ENCODE measurements at regions not wholly inside any gene's neighbourhood (a gene's known extent, or its start where the extent isn't known, plus 50 kb on each side); places are given as distances from the start of the nearest gene placed in this dataset.
A peak's percentile ranks its signal among the peaks of the same experiment; 100 is the strongest.

DNA sequence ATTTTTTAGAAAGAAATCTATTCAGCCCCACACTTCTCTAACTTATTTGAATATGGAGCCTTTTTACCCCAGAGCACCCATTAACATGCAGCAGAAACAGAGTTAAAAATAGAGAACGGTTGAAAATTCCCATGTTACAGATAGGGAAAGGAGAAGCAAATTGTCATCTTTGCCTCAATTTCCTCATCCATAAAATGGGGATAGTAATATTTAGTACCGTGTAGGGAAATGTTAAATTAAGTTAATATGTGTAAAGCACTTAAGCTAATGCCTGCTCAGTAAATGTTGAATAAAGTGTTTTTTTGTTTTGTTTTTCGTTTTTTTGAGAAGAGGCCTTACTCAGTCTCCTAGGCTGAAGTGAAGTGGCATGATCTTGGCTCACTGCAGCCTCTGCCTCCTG is 50.3 kb downstream of the NAV1 start:
- DNase-seq (ENCODE audit: low read depth, low spot score): no peak

- DNase-seq (ENCODE audit: low read depth, low spot score): no peak
Measured at GRCh38 chr1:201590474-201590873, 51.5 kb downstream of the NAV1 start.

DNA sequence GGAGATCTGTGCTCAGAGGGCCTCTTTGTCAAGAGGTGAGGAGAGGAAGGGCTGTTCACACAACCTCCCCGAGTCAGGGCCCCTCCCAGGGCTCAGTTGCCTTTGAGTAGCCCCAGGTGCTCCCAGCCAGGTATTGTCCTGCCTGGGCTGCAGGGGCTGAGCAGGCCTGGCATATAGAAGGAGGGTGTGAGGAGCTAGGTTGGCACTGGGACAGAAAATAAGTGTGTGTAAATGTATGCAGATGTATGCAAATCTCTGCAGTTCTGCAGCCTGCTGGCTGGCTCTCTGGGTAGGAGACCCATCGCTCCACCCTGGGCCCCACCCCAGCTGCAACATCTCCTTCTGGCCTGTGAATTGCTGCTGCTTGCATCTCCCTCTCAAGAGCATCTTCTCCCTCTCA is 52.4 kb downstream of the NAV1 start:
- no peak for DNase-seq (ENCODE audit: low read depth, low spot score)

GRCh38 chr1:201591981-201592380 is 53.1 kb downstream of the NAV1 start:
- no peak for DNase-seq (ENCODE audit: low read depth, low spot score)

GRCh38 chr1:201593200-201593921 is 54.4 kb downstream of the NAV1 start:
- peak; percentile 30 for DNase-seq (ENCODE audit: low read depth, low spot score)

DNA sequence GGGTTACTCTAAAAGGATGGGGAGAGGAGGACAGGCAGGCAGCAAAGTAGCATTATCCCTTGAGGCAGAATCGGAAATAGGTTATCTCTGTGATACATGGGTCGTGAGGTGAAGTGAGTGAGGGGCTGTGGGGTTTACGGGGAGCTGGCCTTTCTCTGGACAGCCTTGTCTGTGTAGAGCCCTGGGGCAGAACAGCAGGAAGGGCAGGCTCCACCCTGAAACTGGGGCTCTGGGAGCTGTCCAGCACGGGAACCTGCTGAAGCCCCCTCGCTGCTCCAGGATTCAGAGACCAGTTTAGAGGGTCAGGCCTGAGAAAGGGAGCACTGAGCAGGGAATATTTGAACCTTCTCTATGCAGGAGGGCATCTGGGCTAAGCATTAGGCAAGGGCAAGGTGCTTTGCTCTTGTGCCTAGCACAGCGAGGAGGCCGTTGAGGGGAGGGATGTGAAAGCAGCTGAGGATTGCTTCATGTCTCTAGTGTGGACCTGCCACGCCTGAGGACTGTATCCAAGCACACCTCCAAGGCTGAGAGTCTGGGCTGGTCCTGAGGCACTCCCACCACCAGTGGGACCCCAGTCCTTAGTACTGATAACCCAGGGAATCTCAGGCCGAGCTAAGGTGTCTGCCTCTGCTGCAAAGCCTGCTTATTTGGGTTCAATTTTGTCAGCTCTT is 55.8 kb downstream of the NAV1 start:
- no peak for DNase-seq (ENCODE audit: low read depth, low spot score)

DNA sequence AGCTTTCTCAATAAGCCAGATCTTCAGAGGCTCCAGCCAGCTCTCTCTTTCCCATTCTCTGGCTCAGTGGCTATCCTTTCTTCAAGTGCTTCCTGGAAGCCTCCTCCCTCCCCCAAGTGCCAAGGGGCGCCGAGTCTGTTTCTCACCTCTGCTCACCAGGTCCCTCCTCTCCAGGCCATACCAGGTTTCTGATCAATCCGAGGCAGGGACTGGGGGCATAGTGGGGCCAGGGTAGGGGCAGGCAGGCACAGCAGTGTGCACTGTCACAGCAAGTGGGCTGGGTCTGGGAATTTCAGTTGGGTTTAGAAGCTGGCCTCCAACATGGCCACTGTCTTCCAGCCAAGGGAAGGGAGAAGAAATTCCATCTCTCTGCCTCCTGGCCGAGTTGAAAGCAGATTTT is 56.5 kb downstream of the NAV1 start:
- DNase-seq (ENCODE audit: low read depth, low spot score): no peak

DNA sequence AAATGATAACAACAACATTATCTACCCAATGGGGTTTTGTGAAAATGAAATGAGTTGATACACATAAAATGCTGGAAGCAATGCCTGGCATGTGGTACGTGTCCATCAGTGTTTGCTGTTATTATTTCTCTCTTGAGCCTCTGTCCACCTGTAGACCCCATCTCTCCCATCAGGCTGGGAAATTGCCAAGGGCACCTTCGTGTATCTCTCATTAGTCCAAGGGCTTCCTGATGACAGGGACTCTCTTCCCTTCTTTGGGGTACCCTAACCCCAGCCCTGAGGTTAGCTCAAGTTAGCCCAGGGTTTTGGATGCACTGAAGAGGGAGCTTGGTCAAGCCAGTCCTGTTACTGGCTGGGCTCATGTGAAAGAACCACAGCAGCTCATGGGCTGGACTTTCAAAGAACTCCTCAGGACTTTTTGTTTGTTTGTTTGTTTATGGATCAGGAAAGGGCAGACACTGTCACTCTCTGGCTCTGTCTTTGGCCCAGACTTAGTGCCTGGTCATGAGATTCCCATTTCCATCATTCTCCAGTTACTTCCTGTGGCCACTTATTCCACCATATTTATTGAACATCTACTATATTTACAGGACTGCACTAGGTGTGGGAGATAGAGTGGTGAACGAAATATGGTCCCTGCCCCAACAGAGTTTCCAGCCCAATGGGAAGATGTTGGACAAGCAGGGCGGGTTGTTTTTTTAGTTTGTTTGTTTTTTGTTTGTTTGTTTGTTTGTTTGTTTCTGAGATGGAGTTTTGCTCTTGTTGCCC is 57.4 kb downstream of the NAV1 start:
- no peak for DNase-seq (ENCODE audit: low read depth, low spot score)

DNA sequence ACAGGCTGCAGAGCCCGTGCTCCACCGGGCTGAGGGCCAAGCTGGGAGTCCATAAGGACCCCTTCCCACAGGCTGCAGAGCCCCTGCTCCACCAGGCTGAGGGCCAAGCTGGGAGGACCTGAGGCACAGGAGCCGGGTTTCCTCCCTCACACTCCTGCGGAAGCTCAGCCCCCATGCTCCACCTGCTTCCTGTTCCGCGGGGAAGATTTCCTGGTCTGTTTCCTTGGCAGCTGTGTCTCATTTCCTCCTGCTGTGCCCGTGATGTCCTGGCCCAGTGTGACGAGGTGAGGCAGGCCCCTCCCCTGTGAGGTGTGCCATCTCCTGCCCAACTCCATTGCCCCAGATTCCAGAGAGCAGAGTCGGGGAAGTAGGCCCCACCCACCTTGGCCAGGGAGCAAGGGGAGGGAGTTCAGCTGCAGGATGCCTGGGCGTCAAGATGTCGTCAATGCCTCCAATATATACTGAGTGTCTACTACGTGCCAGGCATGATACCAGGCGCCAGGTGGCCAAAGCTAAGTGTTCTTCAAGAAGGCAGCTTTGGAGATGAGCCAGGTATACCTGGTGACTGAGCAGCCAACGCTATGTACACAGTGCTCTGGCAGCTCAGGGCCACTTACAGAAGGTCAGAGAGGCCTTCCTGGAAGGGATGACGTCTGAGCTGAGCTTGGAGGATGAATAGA is 58.8 kb downstream of the NAV1 start:
- DNase-seq (ENCODE audit: low read depth, low spot score): no peak

- no peak for DNase-seq (ENCODE audit: low read depth, low spot score)
Measured at GRCh38 chr1:201598396-201598795, 59.5 kb downstream of the NAV1 start.

DNA sequence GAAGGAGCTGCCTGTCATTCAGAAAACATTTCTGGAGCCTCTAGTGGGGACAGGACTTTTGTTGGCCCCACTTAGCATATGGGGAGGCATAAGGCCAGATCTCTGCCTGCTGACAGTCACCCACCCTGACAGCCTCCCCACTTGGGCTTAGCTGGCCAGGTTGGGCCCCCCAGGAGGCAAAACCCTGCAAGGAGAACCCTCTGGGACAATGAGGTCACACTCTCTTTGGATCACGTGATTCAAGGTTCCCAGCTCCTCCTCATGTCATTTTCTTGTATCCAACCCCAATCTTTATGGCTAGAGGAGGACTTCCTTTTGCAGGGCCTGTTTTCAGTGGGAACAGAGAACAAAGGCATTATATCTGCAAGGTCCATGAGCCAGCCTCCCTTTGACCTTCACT is 60.0 kb downstream of the NAV1 start:
- no peak for DNase-seq (ENCODE audit: low read depth, low spot score)

- DNase-seq (ENCODE audit: low read depth, low spot score): no peak
Measured at GRCh38 chr1:201599548-201599947, 60.6 kb downstream of the NAV1 start.

DNA sequence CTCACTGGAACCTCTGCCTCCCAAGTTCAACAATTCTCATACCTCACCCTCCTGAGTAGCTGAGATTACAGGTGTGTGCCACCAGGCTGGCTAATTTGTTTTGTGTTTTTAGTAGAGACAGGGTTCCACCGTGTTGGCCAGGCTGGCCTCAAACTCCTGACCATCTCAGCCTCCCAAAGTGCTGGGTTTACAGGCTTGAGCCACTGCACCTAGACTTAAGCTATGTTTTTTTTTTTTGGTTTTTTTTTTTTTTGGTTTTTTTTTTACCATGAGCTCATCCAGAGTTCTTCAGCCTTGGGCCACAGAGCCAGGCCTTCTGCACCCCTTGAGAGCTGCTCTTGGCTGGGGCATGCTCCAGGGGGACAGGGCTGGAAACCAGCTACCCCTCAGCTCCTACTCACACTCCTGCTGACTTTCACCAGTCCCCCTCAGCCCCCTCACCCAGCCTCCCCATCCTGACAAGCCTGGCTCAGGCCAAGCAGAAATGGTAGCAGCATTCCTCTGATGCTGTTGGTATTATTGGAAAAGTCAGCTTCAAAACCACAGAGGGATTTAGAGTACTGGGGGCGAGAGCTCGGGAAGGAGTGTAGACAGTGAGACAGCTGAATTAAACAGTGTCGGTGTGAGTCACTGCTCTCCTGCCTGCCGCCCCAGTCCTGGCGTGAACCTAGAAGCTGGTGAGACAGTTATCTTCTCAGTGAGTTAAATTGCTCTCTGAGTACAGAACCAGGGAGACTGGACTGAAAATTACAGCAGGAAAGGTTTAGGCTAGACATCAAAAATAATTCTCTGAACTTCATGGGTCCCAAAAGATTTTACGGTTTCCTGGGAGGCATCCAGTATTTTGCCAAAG is 63.7 kb downstream of the NAV1 start:
- DNase-seq (ENCODE audit: low read depth, low spot score): no peak

DNA sequence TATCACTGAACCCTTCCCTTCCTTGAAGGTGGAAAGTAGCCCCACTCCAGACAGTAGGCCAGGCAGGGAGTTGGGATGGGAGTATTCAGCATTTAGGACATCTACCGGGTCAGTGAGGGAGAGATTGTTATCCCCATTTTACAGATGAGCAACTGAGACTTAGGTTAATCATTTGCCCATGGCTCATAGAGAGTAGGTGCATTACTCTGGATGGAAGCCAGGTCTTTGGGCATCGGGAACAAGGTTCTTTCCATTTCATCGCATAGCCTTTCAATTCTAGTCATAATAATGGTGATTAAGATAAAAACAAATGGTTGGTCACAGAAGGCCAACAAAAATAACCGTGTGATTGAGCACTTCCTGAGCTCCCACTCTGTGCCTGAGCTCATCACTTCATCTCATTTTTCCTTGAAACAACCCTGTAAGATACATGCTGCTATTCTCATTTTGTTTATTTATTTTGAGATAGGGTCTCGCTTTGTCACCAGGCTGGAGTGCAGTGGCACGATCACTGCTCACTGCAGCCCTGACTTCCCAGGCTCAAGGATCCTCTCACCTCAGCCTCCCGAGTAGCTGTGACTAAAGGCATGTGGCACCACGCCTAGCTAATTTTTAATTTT is 64.8 kb downstream of the NAV1 start:
- DNase-seq (ENCODE audit: low read depth, low spot score): no peak

DNA sequence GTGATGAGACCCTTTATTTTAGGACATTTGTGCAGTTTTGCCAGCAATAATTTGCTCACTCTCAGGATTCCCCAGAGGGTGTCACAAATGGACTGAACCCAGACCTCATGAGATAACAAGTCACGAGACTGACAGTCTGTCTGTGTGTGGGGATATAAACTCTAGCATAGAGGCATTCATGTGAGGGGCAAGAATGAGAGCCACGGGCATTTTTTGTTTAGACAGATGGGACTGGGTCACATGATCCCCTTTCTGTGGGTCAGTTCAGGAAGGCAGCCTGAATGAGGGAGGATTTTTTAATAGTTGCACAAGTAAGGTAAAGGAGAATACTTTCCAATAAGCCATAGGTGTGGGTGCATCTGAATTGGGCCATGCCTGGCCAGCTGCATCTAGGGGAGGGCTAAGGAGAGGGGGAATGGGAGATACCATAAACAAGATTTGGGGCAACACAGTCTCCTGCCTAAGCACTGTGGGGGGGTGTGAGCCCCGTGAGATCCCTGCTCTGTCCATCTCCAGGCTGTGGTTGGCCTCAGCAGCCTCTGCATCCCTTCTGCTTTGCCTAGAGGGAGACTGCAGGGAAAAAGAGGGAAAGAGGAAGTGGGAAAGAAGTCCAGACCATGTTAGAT is 66.6 kb downstream of the NAV1 start:
- DNase-seq (ENCODE audit: low read depth, low spot score): no peak

GRCh38 chr1:201606096-201606495 is 67.2 kb downstream of the NAV1 start:
- DNase-seq (ENCODE audit: low read depth, low spot score): no peak

GRCh38 chr1:201606623-201607022 is 67.7 kb downstream of the NAV1 start:
- DNase-seq (ENCODE audit: low read depth, low spot score): no peak

DNA sequence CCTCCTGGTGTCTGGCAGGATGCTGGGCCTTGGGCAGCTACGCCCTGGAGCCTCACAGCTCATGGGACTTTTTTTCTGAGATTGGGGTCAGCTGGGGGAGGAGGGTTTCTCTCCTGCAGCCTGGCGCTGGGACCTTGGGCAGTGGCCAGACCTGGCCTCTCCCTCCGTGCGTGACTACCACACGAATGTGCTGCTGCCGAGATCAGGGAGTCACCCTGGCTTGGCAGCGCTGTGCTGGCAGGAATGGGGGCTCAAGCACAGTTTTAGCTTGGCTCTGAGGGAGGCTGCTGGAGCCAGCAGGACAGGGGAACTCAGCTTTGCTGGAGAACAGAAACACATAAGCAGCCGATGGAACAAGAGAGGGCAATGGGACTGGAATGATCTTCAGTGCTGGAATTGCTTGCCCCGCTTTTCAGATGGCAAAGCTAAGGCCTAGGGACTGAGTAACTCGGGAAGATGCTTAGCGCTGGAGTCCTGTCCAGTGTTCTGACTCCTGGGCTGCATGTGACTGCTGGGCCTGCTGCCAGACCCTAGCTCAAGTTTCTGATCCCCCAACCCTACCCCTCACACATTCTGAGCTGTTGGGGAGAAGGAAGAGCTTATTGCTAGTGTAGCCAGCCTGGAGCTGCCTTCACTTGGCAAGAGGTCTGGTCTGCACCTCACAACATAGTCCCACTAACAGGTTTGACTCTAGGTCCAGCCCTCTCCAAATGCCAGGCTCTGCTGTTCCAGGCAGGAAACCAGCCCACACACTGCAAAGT is 69.9 kb downstream of the NAV1 start:
- DNase-seq (ENCODE audit: low read depth, low spot score): no peak

- no peak for DNase-seq (ENCODE audit: low read depth, low spot score)
Measured at GRCh38 chr1:201609661-201610318, 70.9 kb downstream of the NAV1 start.
